B cell (primary cell): ENCODE measurements at regions not wholly inside any gene's neighbourhood (a gene's known extent, or its start where the extent isn't known, plus 50 kb on each side); places are given as distances from the start of the nearest gene placed in this dataset.
"Not testable (repeated sequence)": the region's sequence is repeated elsewhere in the genome, so short reads cannot be mapped to it uniquely, and the experiment has no call there.

Source experiments
- ATAC-seq: fragments of 200-7000 bp; cut with Tn5 transposase; one replicate; pipeline ENCODE4 v1.10.0; 2021; ENCODE audit warnings: low read depth, mild to moderate bottlenecking, moderate number of reproducible peaks, moderate library complexity
- CTCF ChIA-PET: fragments of 350-600 bp; sonication (Branson Sonifier 250); formaldehyde crosslinking; loops from one replicate; lab custom pipeline; 2021; ENCODE audit warnings: antibody characterized with exemption, inconsistent platforms; lab: Charles Lee
- POLR2A ChIA-PET: fragments of 350-600 bp; sonication (Branson Sonifier 250); formaldehyde crosslinking; loops from one replicate; lab custom pipeline; 2021; ENCODE audit warnings: antibody characterized with exemption; lab: Charles Lee
- DNase-seq: peaks from one replicate; pipeline ENCODE4 v3.0.0; 2013
- H2AFZ ChIP-seq: 2 replicates; pipeline ENCODE4 v1.6.1; 2012; ENCODE audit warnings: mild to moderate bottlenecking, low read depth, low read length; ENCODE audit not compliant: insufficient read depth, poor library complexity, severe bottlenecking
- H3K27ac ChIP-seq, 2 donors: 1 replicate in 1 of 2; 2 replicates in 1 of 2; pipeline ENCODE4 v1.5.1; 2012 to 2013; ENCODE audit warnings: low read length in 2 of 2, mild to moderate bottlenecking in 2 of 2, moderate library complexity in 1 of 2
- H3K27me3 ChIP-seq, 4 experiments: fragments of 200-600 bp in 1 of 4; sonication (generic) in 1 of 4; replicated peaks in 1 of 4; 1 replicate in 2 of 4; 2 replicates in 2 of 4; pipeline versions ENCODE4 v1.6.1 to v1.7.0; 2013 to 2016; ENCODE audit warnings: low read length in 3 of 4, mild to moderate bottlenecking in 2 of 4, mixed read lengths in 1 of 4, moderate library complexity in 1 of 4; ENCODE audit not compliant: insufficient read depth in 4 of 4, control insufficient read depth in 3 of 4; ENCODE audit errors: control extremely low read depth in 1 of 4
- H3K36me3 ChIP-seq, 2 experiments: replicated peaks in 1 of 2; 1 replicate in 1 of 2; 2 replicates in 1 of 2; pipeline versions ENCODE4 v1.6.1 to v1.7.1; 2013; ENCODE audit warnings: low read length in 1 of 2; ENCODE audit not compliant: insufficient read depth in 2 of 2, control insufficient read depth in 1 of 2; ENCODE audit errors: control extremely low read depth in 1 of 2, extremely low read depth in 1 of 2
- H3K4me1 ChIP-seq, 2 donors: fragments of 200-600 bp in 1 of 2; sonication (generic) in 1 of 2; 1 replicate in 1 of 2; 2 replicates in 1 of 2; pipeline versions ENCODE4 v1.5.1 to v1.6.1; 2013 to 2017; ENCODE audit warnings: low read length in 2 of 2; ENCODE audit not compliant: control insufficient read depth in 2 of 2, insufficient read depth in 2 of 2
- H3K4me2 ChIP-seq: replicated peaks from 2 replicates; pipeline ENCODE3; 2012; ENCODE audit warnings: mild to moderate bottlenecking, low read depth, low read length; ENCODE audit not compliant: poor library complexity, severe bottlenecking
- H3K4me3 ChIP-seq, 5 experiments: fragments of 200-600 bp in 1 of 5; sonication (generic) in 1 of 5; 1 replicate in 3 of 5; 2 replicates in 2 of 5; pipeline versions ENCODE4 v1.5.1 to v1.7.0; 2011 to 2016; ENCODE audit warnings: low read length in 4 of 5, mild to moderate bottlenecking in 4 of 5, low read depth in 2 of 5, control low read depth in 1 of 5, moderate library complexity in 1 of 5; ENCODE audit not compliant: insufficient read depth in 1 of 5; ENCODE audit errors: control extremely low read depth in 1 of 5, extremely low read depth in 1 of 5
- H3K79me2 ChIP-seq: fragments of 200-600 bp; sonication (generic); one replicate; pipeline ENCODE4 v1.6.0; 2016; ENCODE audit warnings: low read length; ENCODE audit not compliant: control insufficient read depth, insufficient read depth
- H3K9ac ChIP-seq: fragments of 200-600 bp; sonication (generic); 2 replicates; pipeline ENCODE4 v1.6.1; 2017; ENCODE audit warnings: mild to moderate bottlenecking, low read length, moderate library complexity
- H3K9me3 ChIP-seq, 3 donors: one replicate each; pipeline versions ENCODE4 v1.6.1 to v1.7.1; 2013; ENCODE audit warnings: low read length in 2 of 3; ENCODE audit not compliant: control insufficient read depth in 2 of 3, insufficient read depth in 1 of 3; ENCODE audit errors: control extremely low read depth in 1 of 3
- H4K20me1 ChIP-seq: 2 replicates; pipeline ENCODE4 v1.6.0; 2012; ENCODE audit warnings: mild to moderate bottlenecking, low read length; ENCODE audit not compliant: insufficient read depth, control insufficient read depth, poor library complexity, severe bottlenecking
- H3K27ac Mint-ChIP-seq: one replicate; pipeline ENCODE4 v1.8.0; 2021; ENCODE audit warnings: mixed read lengths
- H3K27me3 Mint-ChIP-seq: one replicate; pipeline ENCODE4 v1.8.0; 2021; ENCODE audit warnings: mixed read lengths
- H3K4me1 Mint-ChIP-seq: one replicate; pipeline ENCODE4 v1.8.0; 2021; ENCODE audit warnings: mixed read lengths
- H3K4me3 Mint-ChIP-seq: one replicate; pipeline ENCODE4 v1.8.0; 2021; ENCODE audit warnings: mixed read lengths
- H3K9me3 Mint-ChIP-seq: one replicate; pipeline ENCODE4 v1.8.0; 2022; ENCODE audit warnings: mixed read lengths; ENCODE audit not compliant: insufficient read depth
- CTCF ChIP-seq: fragments of 200-600 bp; IDR thresholded peaks from one replicate; pipeline ENCODE4 v1.8.0; 2022; ENCODE audit warnings: antibody characterized with exemption, mild to moderate bottlenecking
- EZH2 ChIP-seq: IDR thresholded peaks from 2 replicates; pipeline ENCODE4 v1.6.1; 2012; ENCODE audit warnings: borderline replicate concordance, low read depth, mild to moderate bottlenecking, moderate library complexity, low read length; ENCODE audit not compliant: insufficient read depth, poor library complexity, severe bottlenecking
- WGBS: methylation state at CpG from one replicate; pipeline ENCODE4 v1.1.5; 2013; ENCODE audit warnings: missing lambda C conversion rate; ENCODE audit not compliant: insufficient coverage; 5-methylcytosine and 5-hydroxymethylcytosine counted together
- intact Hi-C: fragments of 100-400 bp; cut with micrococcal nuclease; formaldehyde crosslinking; loops from one replicate; pipeline ENCODE4 v1.10.0; 2022

- POLR2A ChIA-PET, result no interaction called here
- Histone ChIP-seq H2AFZ (no peak overlapping the region), H3K27ac (no peak overlapping the region), H3K27me3 (no peaks in the 10 kb centered on the region), H3K36me3 (no peaks in the 10 kb centered on the region), H3K4me2 (no peak overlapping the region), H3K79me2 (peaks cover 7% of the 10 kb centered on the region), H4K20me1 (no peaks in the 10 kb centered on the region), H3K4me1 (no peaks in the 10 kb centered on the region), H3K9ac (no peak overlapping the region), H3K4me3 (no peak overlapping the region), H3K9me3 (no peaks in the 10 kb centered on the region)
- Mint-ChIP-seq H3K27ac (no peak overlapping the region), H3K27me3 (no peaks in the 10 kb centered on the region), H3K4me3 (no peak overlapping the region), H3K4me1 (peaks cover 2% of the 10 kb centered on the region), H3K9me3 (no peaks in the 10 kb centered on the region)
- intact Hi-C loops, result no loop called here
- no peak for TF ChIP-seq EZH2
- no peak for TF ChIP-seq CTCF
- 93% methylated on average over 9 of the region's 11 CpGs for WGBS
- ATAC-seq (no peak), DNase-seq (no peak)
- CTCF ChIA-PET, result no interaction called here
Observed at GRCh38 chr14:100430571-100430970, 107.4 kb downstream of the SLC25A47 start.

- intact Hi-C loops, CTCF ChIA-PET, H3K4me2 ChIP-seq, H3K4me3 Mint-ChIP-seq, H4K20me1 ChIP-seq, H3K79me2 ChIP-seq, H3K4me1 ChIP-seq, ATAC-seq, H3K9me3 Mint-ChIP-seq, H3K36me3 ChIP-seq, H3K9ac ChIP-seq, DNase-seq, H2AFZ ChIP-seq, H3K27me3 ChIP-seq, POLR2A ChIA-PET, H3K4me3 ChIP-seq, H3K27ac Mint-ChIP-seq, H3K4me1 Mint-ChIP-seq, H3K27me3 Mint-ChIP-seq, H3K9me3 ChIP-seq, H3K27ac ChIP-seq: not testable (repeated sequence)
- WGBS, result 100% methylated on average over 3 of the region's 4 CpGs
Observed at GRCh38 chr14:100431461-100431860, 108.3 kb downstream of the SLC25A47 start.
